Skeletal muscle satellite cell (primary cell): ENCODE measurements at regions not wholly inside any gene's neighbourhood (a gene's known extent, or its start where the extent isn't known, plus 50 kb on each side); places are given as distances from the start of the nearest gene placed in this dataset.
"Not testable (repeated sequence)": the region's sequence is repeated elsewhere in the genome, so short reads cannot be mapped to it uniquely, and the experiment has no call there.

Source experiments
- H3K27me3 ChIP-seq: 2 replicates; pipeline ENCODE4 v1.7.0; 2013; ENCODE audit warnings: low read length; ENCODE audit not compliant: control insufficient read depth, insufficient read depth
- H3K36me3 ChIP-seq: 2 replicates; pipeline ENCODE4 v1.7.0; 2013; ENCODE audit warnings: mild to moderate bottlenecking, control low read depth, low read length; ENCODE audit not compliant: insufficient read depth
- H3K4me1 ChIP-seq: 2 replicates; pipeline ENCODE4 v1.7.0; 2013; ENCODE audit warnings: low read length; ENCODE audit not compliant: control insufficient read depth, insufficient read depth
- H3K4me2 ChIP-seq: 2 replicates; pipeline ENCODE4 v1.7.0; 2013; ENCODE audit warnings: mild to moderate bottlenecking, low read length
- H3K4me3 ChIP-seq: 2 replicates; pipeline ENCODE4 v1.7.0; 2013; ENCODE audit warnings: low read length
- H3K9ac ChIP-seq: 2 replicates; pipeline ENCODE4 v1.7.0; 2013; ENCODE audit warnings: mild to moderate bottlenecking, low read depth, low read length, moderate library complexity
- H3K9me3 ChIP-seq: replicated peaks from 2 replicates; pipeline ENCODE4 v1.7.0; 2013; ENCODE audit warnings: mild to moderate bottlenecking, control low read depth, low read length

- Histone ChIP-seq H3K4me3 (no peak overlapping the region), H3K27me3 (no peaks in the 10 kb centered on the region), H3K4me2 (peak overlapping the region; percentile 48), H3K9me3 (no peaks in the 10 kb centered on the region), H3K36me3 (no peaks in the 10 kb centered on the region), H3K9ac (peak overlapping the region; percentile 48), H3K4me1 (peaks cover 35% of the 10 kb centered on the region)
Observed at GRCh38 chr11:38543986-38544385, 1946.0 kb upstream of the RAG2 start.

- peak overlapping the region; percentile 48 for H3K4me2 ChIP-seq
- no peaks in the 10 kb centered on the region for H3K9me3 ChIP-seq
- H3K4me3 ChIP-seq: no peak overlapping the region
- peak overlapping the region; percentile 48 for H3K9ac ChIP-seq
- H3K36me3 ChIP-seq: no peaks in the 10 kb centered on the region
- H3K4me1 ChIP-seq: peaks cover 31% of the 10 kb centered on the region
- no peaks in the 10 kb centered on the region for H3K27me3 ChIP-seq
Observed at GRCh38 chr11:38543311-38543710, 1945.3 kb upstream of the RAG2 start.

- Histone ChIP-seq H3K9me3 (no peaks in the 10 kb centered on the region), H3K27me3 (no peaks in the 10 kb centered on the region), H3K4me2 (no peak overlapping the region), H3K4me3 (no peak overlapping the region), H3K9ac (no peak overlapping the region), H3K36me3 (no peaks in the 10 kb centered on the region), H3K4me1 (peaks cover 12% of the 10 kb centered on the region)
Observed at GRCh38 chr11:38538866-38539680, 1941.0 kb upstream of the RAG2 start.

- Histone ChIP-seq H3K4me2 (no peak overlapping the region), H3K9me3 (no peaks in the 10 kb centered on the region), H3K36me3 (no peaks in the 10 kb centered on the region), H3K4me3 (no peak overlapping the region), H3K4me1 (no peaks in the 10 kb centered on the region), H3K9ac (no peak overlapping the region), H3K27me3 (no peaks in the 10 kb centered on the region)
Observed at GRCh38 chr11:38530226-38530625, 1932.2 kb upstream of the RAG2 start.

- no peaks in the 10 kb centered on the region for H3K4me1 ChIP-seq
- H3K27me3 ChIP-seq: no peaks in the 10 kb centered on the region
- no peaks in the 10 kb centered on the region for H3K9me3 ChIP-seq
- no peak overlapping the region for H3K4me2 ChIP-seq
- no peak overlapping the region for H3K9ac ChIP-seq
- no peak overlapping the region for H3K4me3 ChIP-seq
- H3K36me3 ChIP-seq: no peaks in the 10 kb centered on the region
Observed at GRCh38 chr11:38524945-38525344, 1926.9 kb upstream of the RAG2 start.

GRCh38 chr11:38517991-38518390 is 1920.0 kb upstream of the RAG2 start:
- no peaks in the 10 kb centered on the region for H3K27me3 ChIP-seq
- H3K4me2 ChIP-seq: no peak overlapping the region
- H3K9me3 ChIP-seq: no peaks in the 10 kb centered on the region
- no peaks in the 10 kb centered on the region for H3K36me3 ChIP-seq
- H3K9ac ChIP-seq: no peak overlapping the region
- no peaks in the 10 kb centered on the region for H3K4me1 ChIP-seq
- H3K4me3 ChIP-seq: no peak overlapping the region

GRCh38 chr11:38512830-38513229 is 1914.8 kb upstream of the RAG2 start:
- not testable (repeated sequence) for H3K4me3 ChIP-seq

GRCh38 chr11:38510041-38510440 is 1912.0 kb upstream of the RAG2 start:
- no peaks in the 10 kb centered on the region for H3K36me3 ChIP-seq
- H3K9me3 ChIP-seq: no peaks in the 10 kb centered on the region
- H3K4me1 ChIP-seq: no peaks in the 10 kb centered on the region
- no peak overlapping the region for H3K4me3 ChIP-seq
- no peak overlapping the region for H3K9ac ChIP-seq
- no peak overlapping the region for H3K4me2 ChIP-seq
- no peaks in the 10 kb centered on the region for H3K27me3 ChIP-seq

More at GRCh38 chr11:38512830-38513229, 1914.8 kb upstream of the RAG2 start:
- not testable (repeated sequence) for H3K9ac ChIP-seq, H3K36me3 ChIP-seq, H3K9me3 ChIP-seq, H3K27me3 ChIP-seq, H3K4me1 ChIP-seq, H3K4me2 ChIP-seq

- no peak overlapping the region for H3K4me2 ChIP-seq
- no peaks in the 10 kb centered on the region for H3K36me3 ChIP-seq
- no peaks in the 10 kb centered on the region for H3K27me3 ChIP-seq
- no peak overlapping the region for H3K9ac ChIP-seq
- no peak overlapping the region for H3K4me3 ChIP-seq
- no peaks in the 10 kb centered on the region for H3K4me1 ChIP-seq
- H3K9me3 ChIP-seq: no peaks in the 10 kb centered on the region
Observed at GRCh38 chr11:38503876-38504275, 1905.8 kb upstream of the RAG2 start.

- no peaks in the 10 kb centered on the region for H3K4me1 ChIP-seq
- H3K4me3 ChIP-seq: no peak overlapping the region
- no peaks in the 10 kb centered on the region for H3K27me3 ChIP-seq
- H3K9me3 ChIP-seq: no peaks in the 10 kb centered on the region
- H3K4me2 ChIP-seq: no peak overlapping the region
- no peaks in the 10 kb centered on the region for H3K36me3 ChIP-seq
- no peak overlapping the region for H3K9ac ChIP-seq
Observed at GRCh38 chr11:38498721-38499120, 1900.7 kb upstream of the RAG2 start.

GRCh38 chr11:38491986-38492385 is 1894.0 kb upstream of the RAG2 start:
- Histone ChIP-seq H3K9ac (no peak overlapping the region), H3K4me2 (no peak overlapping the region), H3K9me3 (no peaks in the 10 kb centered on the region), H3K4me1 (no peaks in the 10 kb centered on the region), H3K27me3 (no peaks in the 10 kb centered on the region), H3K4me3 (no peak overlapping the region), H3K36me3 (no peaks in the 10 kb centered on the region)

- H3K9me3 ChIP-seq: no peaks in the 10 kb centered on the region
- H3K36me3 ChIP-seq: no peaks in the 10 kb centered on the region
- H3K9ac ChIP-seq: no peak overlapping the region
Observed at GRCh38 chr11:38481391-38481790, 1883.4 kb upstream of the RAG2 start.

More at GRCh38 chr11:38481391-38481790, 1883.4 kb upstream of the RAG2 start:
- H3K4me3 ChIP-seq: no peak overlapping the region
- H3K27me3 ChIP-seq: no peaks in the 10 kb centered on the region
- H3K4me2 ChIP-seq: no peak overlapping the region
- peaks cover 4% of the 10 kb centered on the region for H3K4me1 ChIP-seq
